ENCODE measurements at regions not wholly inside any gene's neighbourhood (a gene's known extent, or its start where the extent isn't known, plus 50 kb on each side); places are given as distances from the start of the nearest gene placed in this dataset.

GRCh38 chr15:45867281-45867680, 232.5 kb downstream of the SQOR start:
- Histone ChIP-seq H3K9ac (replicated peaks in 1 of 4; ENCODE audit: extremely low read depth in 1 of 4, low read depth in 3 of 4, low read length in 3 of 4) (no peak overlapping the region), H2BK15ac (ENCODE audit: low read length) (no peak overlapping the region), H3K79me2 (ENCODE audit: control insufficient read depth in 1 of 2, insufficient read depth in 2 of 2, low read length in 2 of 2) (no peaks in the 10 kb centered on the region), H2BK5ac (ENCODE audit: low read depth, low read length) (no peak overlapping the region), H4K20me1 (replicated peaks in 1 of 2; ENCODE audit: control insufficient read depth in 1 of 2, insufficient read depth in 2 of 2, low read length in 2 of 2) (no peaks in the 10 kb centered on the region), H3K4ac (replicated peaks; ENCODE audit: insufficient read length, low read depth, low read length) (no peak overlapping the region), H2AK5ac (ENCODE audit: low read depth, low read length) (no peak overlapping the region), H3K4me3 (ENCODE audit: extremely low read depth in 1 of 4, insufficient read depth in 2 of 4, low read depth in 3 of 4, low read length in 4 of 4) (no peak overlapping the region), H2BK20ac (ENCODE audit: low read length) (no peak overlapping the region), H4K91ac (replicated peaks; ENCODE audit: insufficient read length, low read length) (no peak overlapping the region), H4K8ac (ENCODE audit: extremely low read depth, insufficient read depth, low read length) (no peak overlapping the region), H3K23ac (ENCODE audit: insufficient read length) (no peak overlapping the region), H2AFZ (ENCODE audit: low read length) (no peak overlapping the region), H3K23me2 (ENCODE audit: low read depth, low read length) (no peaks in the 10 kb centered on the region), H3K18ac (ENCODE audit: extremely low read depth, low read length) (no peak overlapping the region), H3K27ac (ENCODE audit: low read depth, low read length) (no peak overlapping the region), H4K5ac (ENCODE audit: insufficient read length, low read depth, low read length) (no peak overlapping the region), H3K4me2 (ENCODE audit: insufficient read depth in 1 of 2, low read depth in 2 of 2, low read length in 2 of 2) (no peak overlapping the region), H2BK120ac (replicated peaks; ENCODE audit: low read depth, low read length) (no peak overlapping the region), H3K4me1 (replicated peaks in 1 of 4; ENCODE audit: control insufficient read depth in 3 of 4, insufficient read depth in 4 of 4, low read length in 3 of 4) (no peaks in the 10 kb centered on the region), H2BK12ac (ENCODE audit: low read depth, low read length) (no peak overlapping the region), H3K36me3 (ENCODE audit: control insufficient read depth in 2 of 4, insufficient read depth in 4 of 4, low read length in 3 of 4) (no peaks in the 10 kb centered on the region), H3K14ac (ENCODE audit: insufficient read length) (no peak overlapping the region), H3K79me1 (ENCODE audit: low read depth, low read length) (no peaks in the 10 kb centered on the region), H3K9me3 (ENCODE audit: insufficient read depth in 2 of 2, low read depth in 1 of 2, low read length in 1 of 2) (no peaks in the 10 kb centered on the region), H3K27me3 (replicated peaks in 1 of 4; ENCODE audit: control insufficient read depth in 3 of 4, extremely low read depth in 1 of 4, insufficient read depth in 3 of 4, low read length in 3 of 4) (no peaks in the 10 kb centered on the region), H3K56ac (replicated peaks; ENCODE audit: insufficient read length, low read depth, low read length) (no peak overlapping the region)
- no peak for TF ChIP-seq SIN3A (conservative IDR thresholded peaks at IDR 0.05 in 1 of 2, IDR thresholded peaks at IDR 0.05 in 1 of 2; ENCODE audit: low read depth in 1 of 2, low read length in 2 of 2)
- TF ChIP-seq EP300 (IDR thresholded peaks at IDR 0.05; ENCODE audit: borderline replicate concordance in 1 of 2, low read depth in 2 of 2, low read length in 2 of 2), result no peak
- no peak for TF ChIP-seq RAD21 (IDR thresholded peaks at IDR 0.05 in 1 of 2, conservative IDR thresholded peaks at IDR 0.05 in 1 of 2; ENCODE audit: low read depth in 2 of 2, low read length in 2 of 2)
- no peak for TF ChIP-seq HDAC6 (IDR thresholded peaks at IDR 0.05; ENCODE audit: low read depth, low read length)
- no peak for TF ChIP-seq SAP30 (IDR thresholded peaks at IDR 0.05; ENCODE audit: insufficient read depth, insufficient replicate concordance, low read length)
- no peak for TF ChIP-seq FOSL1 (IDR thresholded peaks at IDR 0.05; ENCODE audit: insufficient read depth, low read depth, low read length)
- TF ChIP-seq HDAC2 (IDR thresholded peaks at IDR 0.05; ENCODE audit: borderline replicate concordance in 1 of 2, low read depth in 2 of 2, low read length in 2 of 2), result no peak
- TF ChIP-seq JUND (IDR thresholded peaks at IDR 0.05; ENCODE audit: low read length), result no peak
- no peak for TF ChIP-seq KDM4A (IDR thresholded peaks at IDR 0.05; ENCODE audit: low read depth, low read length, severe bottlenecking)
- no peak for TF ChIP-seq TCF12 (IDR thresholded peaks at IDR 0.05; ENCODE audit: low read depth, low read length)
- no peak for TF ChIP-seq CEBPB (IDR thresholded peaks at IDR 0.05; ENCODE audit: low read depth, low read length)
- no peak for TF ChIP-seq NRF1 (IDR thresholded peaks at IDR 0.05; ENCODE audit: low read depth, low read length)
- ChIA-PET POLR2A (ENCODE audit: partially characterized antibody) (no interaction called here), CTCF (ENCODE audit: partially characterized antibody) (no interaction called here)
- DNase-seq (ENCODE audit: low read depth in 1 of 2, low spot score in 2 of 2) (no peak), FAIRE-seq (no peak)

Data from H1 (cell line).